VCaP (cell line): ENCODE measurements at regions not wholly inside any gene's neighbourhood (a gene's known extent, or its start where the extent isn't known, plus 50 kb on each side); places are given as distances from the start of the nearest gene placed in this dataset.

ENCODE experiments used
- H3K27ac ChIP-seq: fragments of 450-650 bp; 2 replicates; pipeline ENCODE4 v1.5.1; 2017
- CTCF ChIP-seq: fragments of 450-650 bp; conservative IDR thresholded peaks from 2 replicates; pipeline ENCODE4 v1.5.1; 2017; ENCODE audit warnings: mild to moderate bottlenecking, moderate library complexity

DNA sequence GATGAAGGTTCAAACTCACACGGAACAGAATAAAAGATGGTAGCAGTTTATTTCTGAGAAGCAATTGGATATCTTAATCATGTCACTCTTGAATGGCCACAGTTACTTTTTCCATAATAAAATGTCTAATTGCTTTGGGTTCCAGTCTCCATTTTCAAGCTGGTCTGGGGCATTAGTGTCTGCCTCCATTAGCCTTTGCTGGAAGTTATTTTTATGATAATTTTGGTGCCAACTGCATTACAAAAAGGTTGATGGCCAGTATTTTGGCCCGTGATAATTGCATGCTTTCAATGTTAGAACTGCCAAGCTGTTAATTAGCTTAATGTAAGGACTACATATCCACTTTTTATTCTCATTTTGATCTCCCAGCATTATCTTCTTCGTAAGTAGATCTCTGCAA, 165.9 kb downstream of the SMC2 start:
- no peak for TF ChIP-seq CTCF
- H3K27ac ChIP-seq = no peak overlapping the region

DNA sequence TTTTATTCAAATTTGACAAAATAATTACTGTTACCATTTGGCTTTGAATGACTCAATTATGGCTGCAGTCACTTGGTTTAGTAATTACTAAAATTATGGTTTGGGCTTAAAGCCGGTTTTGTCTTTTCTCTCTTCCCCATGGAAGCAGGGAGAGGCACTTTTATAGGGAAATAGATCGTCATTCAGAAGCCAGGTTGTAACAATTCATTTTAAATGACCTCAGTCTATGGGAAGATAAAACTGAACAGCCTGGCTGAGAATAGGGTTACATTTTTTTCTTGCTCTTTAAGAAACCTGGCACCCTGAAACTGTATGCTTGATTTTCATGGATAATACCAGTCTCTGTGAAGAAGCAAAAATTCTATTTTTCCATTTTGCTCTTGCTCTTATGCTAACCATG, 169.8 kb downstream of the SMC2 start:
- no peak overlapping the region for H3K27ac ChIP-seq
- TF ChIP-seq CTCF = no peak

GRCh38 chr9:104264431-104264830, 170.3 kb downstream of the SMC2 start:
- H3K27ac ChIP-seq = no peak overlapping the region
- no peak for TF ChIP-seq CTCF

DNA sequence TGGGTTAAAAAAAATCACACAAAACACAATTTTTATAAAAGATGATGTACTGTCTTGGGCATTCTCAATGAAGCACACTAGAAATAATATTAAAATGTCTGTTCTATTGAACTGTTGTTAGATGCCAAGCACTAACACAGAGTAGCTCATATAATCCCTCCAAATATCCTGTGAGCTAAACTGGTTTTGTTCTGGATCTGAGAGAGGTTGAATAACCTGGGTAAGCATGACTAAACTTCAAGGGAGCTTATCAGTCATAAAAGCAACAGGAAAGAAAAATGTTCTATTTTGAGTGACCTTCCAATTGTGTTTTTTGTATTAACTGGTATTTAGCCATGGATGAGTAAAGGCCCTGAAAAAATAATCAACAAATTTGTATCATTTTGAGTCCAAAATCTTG, 175.3 kb downstream of the SMC2 start:
- no peak overlapping the region for H3K27ac ChIP-seq
- no peak for TF ChIP-seq CTCF

DNA sequence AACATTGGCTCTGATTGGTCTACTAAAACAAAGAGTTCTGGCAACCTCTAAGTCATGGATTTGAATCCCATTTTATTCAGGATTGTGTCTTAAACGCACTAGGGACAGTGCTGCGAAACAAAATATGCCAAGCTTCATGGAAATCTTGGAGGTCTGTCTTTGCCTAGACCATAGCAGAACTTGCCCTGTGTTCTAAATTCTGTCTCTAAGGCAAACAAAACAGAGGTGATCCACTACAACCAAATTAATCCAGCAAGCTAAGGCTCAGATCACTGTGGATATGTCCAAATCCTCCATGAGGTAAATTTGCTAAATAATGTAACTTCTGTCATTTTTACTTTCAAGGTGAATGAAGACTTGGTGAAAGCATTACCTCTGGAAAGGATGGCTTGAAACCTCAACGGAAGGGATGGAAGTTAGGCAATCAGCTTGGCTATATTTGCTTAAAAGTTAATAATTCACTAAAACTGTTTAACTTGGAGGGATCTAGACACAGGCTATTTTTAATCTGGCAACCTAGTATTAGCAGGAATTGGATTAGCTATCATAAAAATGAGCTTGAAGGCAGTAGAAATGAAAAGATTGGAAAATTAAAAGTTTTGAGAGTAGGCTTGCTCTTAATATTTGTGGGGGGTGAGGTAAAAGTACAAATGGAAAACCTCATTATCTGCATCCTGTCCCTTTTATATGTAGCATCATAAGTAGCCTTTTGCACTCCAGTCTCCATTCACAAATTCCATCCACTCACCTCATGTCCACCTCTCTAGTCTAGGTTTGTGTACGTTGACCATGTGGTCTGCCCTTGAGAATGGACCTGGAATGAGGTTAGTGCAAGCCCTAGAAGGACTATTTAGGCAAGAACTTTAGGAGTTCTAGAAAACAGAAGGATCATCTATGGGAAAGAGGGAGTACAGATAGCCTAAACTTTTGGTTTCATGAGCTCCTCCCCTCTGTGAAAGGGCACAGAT, 176.2 kb downstream of the SMC2 start:
- TF ChIP-seq CTCF = no peak
- H3K27ac ChIP-seq = no peak overlapping the region

DNA sequence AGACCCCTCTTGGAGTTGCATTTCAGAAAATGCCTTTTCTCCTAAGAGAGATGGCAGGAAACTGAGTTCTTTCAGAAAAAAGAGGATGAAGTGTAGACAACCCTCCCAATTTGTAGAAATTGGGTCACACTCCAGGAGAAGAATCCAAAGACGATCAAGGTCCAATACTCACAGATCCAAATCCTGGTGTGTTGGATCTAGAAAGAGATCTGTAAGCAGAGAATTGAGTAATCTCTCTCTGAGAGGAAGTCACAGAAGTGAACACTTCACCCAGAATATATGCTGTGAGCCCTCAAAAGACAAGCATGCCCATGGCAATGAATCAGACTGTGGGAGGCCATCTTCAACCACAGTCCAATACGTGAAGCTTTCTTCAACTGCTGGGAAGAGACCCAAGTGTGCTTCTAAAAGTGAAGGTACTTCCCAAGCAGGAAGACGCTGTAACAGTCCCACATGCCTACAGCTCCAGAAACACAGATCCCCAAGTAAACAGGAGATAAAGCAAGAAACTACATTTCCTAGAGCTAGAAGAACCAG, 182.7 kb downstream of the SMC2 start:
- no peak for TF ChIP-seq CTCF

GRCh38 chr9:104278929-104279496, 184.9 kb downstream of the SMC2 start:
- H3K27ac ChIP-seq = no peak overlapping the region
- TF ChIP-seq CTCF = no peak

More for the DNA sequence above, 182.7 kb downstream of the SMC2 start:
- no peak overlapping the region for H3K27ac ChIP-seq
